Esophagus (tissue), 2 donors: ENCODE measurements at regions not wholly inside any gene's neighbourhood (a gene's known extent, or its start where the extent isn't known, plus 50 kb on each side); places are given as distances from the start of the nearest gene placed in this dataset.
A peak's percentile ranks its signal among the peaks of the same experiment; 100 is the strongest.

Experiments used
- H3K27ac ChIP-seq, 2 donors: one replicate each; pipeline ENCODE4 v1.5.1; 2013; ENCODE audit warnings: low read depth in 2 of 2, mild to moderate bottlenecking in 2 of 2, inconsistent platforms in 1 of 2, low read length in 1 of 2, moderate library complexity in 1 of 2
- H3K27me3 ChIP-seq, 2 donors: one replicate each; pipeline ENCODE4 v1.6.1; 2013; ENCODE audit warnings: low read length in 2 of 2, control low read depth in 1 of 2, mild to moderate bottlenecking in 1 of 2; ENCODE audit not compliant: insufficient read depth in 2 of 2, control insufficient read depth in 1 of 2
- H3K36me3 ChIP-seq, 2 donors: one replicate each; pipeline ENCODE4 v1.6.1; 2013; ENCODE audit warnings: low read length in 1 of 2; ENCODE audit not compliant: control insufficient read depth in 2 of 2, insufficient read depth in 2 of 2
- H3K4me1 ChIP-seq, 2 donors: one replicate each; pipeline ENCODE4 v1.6.1; 2013; ENCODE audit warnings: low read length in 1 of 2; ENCODE audit not compliant: control insufficient read depth in 2 of 2, insufficient read depth in 2 of 2
- H3K4me3 ChIP-seq, 2 donors: one replicate each; pipeline ENCODE4 v1.5.1; 2013; ENCODE audit warnings: low read length in 2 of 2, mild to moderate bottlenecking in 2 of 2, low read depth in 1 of 2, moderate library complexity in 1 of 2
- H3K9me3 ChIP-seq, 2 donors: one replicate each; pipeline ENCODE4 v1.6.1; 2013; ENCODE audit warnings: mild to moderate bottlenecking in 2 of 2, low read depth in 1 of 2, low read length in 1 of 2, moderate library complexity in 1 of 2; ENCODE audit not compliant: control insufficient read depth in 2 of 2, insufficient read depth in 1 of 2
- WGBS, 2 donors: extraction: QIAGEN DNeasy Blood & Tissue Kit; methylation state at CpG; one replicate each; pipeline ENCODE4 v1.1.7; 2013; 5-methylcytosine and 5-hydroxymethylcytosine counted together
- donor health status: healthy with polysubstance abuse.
- donor health status: Bipolar disorder and iron deficiency.

- Histone ChIP-seq H3K27ac (peak overlapping the region in 1 of 2 donors; percentile 39), H3K4me3 (no peak overlapping the region)
These were observed 281.9 kb upstream of the HSFY2 start for GRCh38 chrY:19055232-19056137.

GRCh38 chrY:19053806-19054205 is 280.3 kb upstream of the HSFY2 start:
- H3K4me1 ChIP-seq = no peaks in the 10 kb centered on the region
- no peaks in the 10 kb centered on the region for H3K9me3 ChIP-seq
- H3K27me3 ChIP-seq = no peaks in the 10 kb centered on the region
- no peaks in the 10 kb centered on the region for H3K36me3 ChIP-seq
- H3K27ac ChIP-seq = no peak overlapping the region
- 54 to 92% methylated on average over 2 to 5 of the region's 5 CpGs for WGBS, 2 donors
- no peak overlapping the region for H3K4me3 ChIP-seq

More at GRCh38 chrY:19055232-19056137, 281.9 kb upstream of the HSFY2 start:
- Histone ChIP-seq H3K4me1 (no peaks in the 10 kb centered on the region), H3K9me3 (no peaks in the 10 kb centered on the region), H3K36me3 (no peaks in the 10 kb centered on the region), H3K27me3 (no peaks in the 10 kb centered on the region)
- 69 to 100% methylated on average over 2 to 5 of the region's 5 CpGs for WGBS, 2 donors

- WGBS, 2 donors = 86 to 100% methylated on average over 4 of the region's 4 CpGs
- Histone ChIP-seq H3K4me1 (no peaks in the 10 kb centered on the region), H3K27me3 (no peaks in the 10 kb centered on the region), H3K36me3 (no peaks in the 10 kb centered on the region), H3K27ac (no peak overlapping the region), H3K4me3 (no peak overlapping the region), H3K9me3 (no peaks in the 10 kb centered on the region)
These were observed 277.5 kb upstream of the HSFY2 start for GRCh38 chrY:19051021-19051420.

GRCh38 chrY:19042984-19043442 is 269.5 kb upstream of the HSFY2 start:
- no peak overlapping the region for H3K27ac ChIP-seq
- no peak overlapping the region for H3K4me3 ChIP-seq
- WGBS, 2 donors = 92% methylated on average over 26 of the region's 26 CpGs; no CpG with 5 or more reads in 1 of the 2 donors
- no peaks in the 10 kb centered on the region for H3K27me3 ChIP-seq
- no peaks in the 10 kb centered on the region for H3K9me3 ChIP-seq
- H3K4me1 ChIP-seq = no peaks in the 10 kb centered on the region
- peaks cover 0 to 8% of the 10 kb centered on the region in 2 donors for H3K36me3 ChIP-seq

- Histone ChIP-seq H3K9me3 (no peaks in the 10 kb centered on the region), H3K27me3 (no peaks in the 10 kb centered on the region), H3K4me3 (no peak overlapping the region), H3K27ac (no peak overlapping the region), H3K4me1 (no peaks in the 10 kb centered on the region), H3K36me3 (peaks cover 0 to 8% of the 10 kb centered on the region in 2 donors)
- WGBS, 2 donors = 83% methylated on average over 12 of the region's 12 CpGs; no CpG with 5 or more reads in 1 of the 2 donors
These were observed 268.9 kb upstream of the HSFY2 start for GRCh38 chrY:19042306-19042958.

GRCh38 chrY:19026631-19027030 is 253.1 kb upstream of the HSFY2 start:
- Histone ChIP-seq H3K27me3 (no peaks in the 10 kb centered on the region), H3K36me3 (no peaks in the 10 kb centered on the region), H3K9me3 (no peaks in the 10 kb centered on the region), H3K4me3 (no peak overlapping the region), H3K27ac (no peak overlapping the region), H3K4me1 (no peaks in the 10 kb centered on the region)
- 90 to 94% methylated on average over 2 to 3 of the region's 3 CpGs for WGBS, 2 donors

- no peak overlapping the region for H3K4me3 ChIP-seq
- no peaks in the 10 kb centered on the region for H3K4me1 ChIP-seq
- H3K9me3 ChIP-seq = no peaks in the 10 kb centered on the region
- H3K27me3 ChIP-seq = no peaks in the 10 kb centered on the region
- WGBS, 2 donors = 17 to 61% methylated on average over 1 to 2 of the region's 2 CpGs
- no peak overlapping the region for H3K27ac ChIP-seq
- H3K36me3 ChIP-seq = no peaks in the 10 kb centered on the region
These were observed 250.4 kb upstream of the HSFY2 start for GRCh38 chrY:19023934-19024333.

- Histone ChIP-seq H3K27me3 (no peaks in the 10 kb centered on the region), H3K4me1 (no peaks in the 10 kb centered on the region), H3K4me3 (no peak overlapping the region), H3K27ac (no peak overlapping the region), H3K9me3 (no peaks in the 10 kb centered on the region), H3K36me3 (no peaks in the 10 kb centered on the region)
- WGBS, 2 donors = 99% methylated on average over 4 of the region's 4 CpGs; no CpG with 5 or more reads in 1 of the 2 donors
These were observed 246.7 kb upstream of the HSFY2 start for GRCh38 chrY:19020193-19020592.

GRCh38 chrY:19016990-19017389 is 243.5 kb upstream of the HSFY2 start:
- Histone ChIP-seq H3K9me3 (no peaks in the 10 kb centered on the region), H3K4me3 (no peak overlapping the region), H3K4me1 (no peaks in the 10 kb centered on the region), H3K27ac (no peak overlapping the region), H3K27me3 (no peaks in the 10 kb centered on the region), H3K36me3 (no peaks in the 10 kb centered on the region)
- WGBS, 2 donors = 77 to 94% methylated on average over 3 to 5 of the region's 5 CpGs
